ENCODE measurements at regions not wholly inside any gene's neighbourhood (a gene's known extent, or its start where the extent isn't known, plus 50 kb on each side); places are given as distances from the start of the nearest gene placed in this dataset.

DNA sequence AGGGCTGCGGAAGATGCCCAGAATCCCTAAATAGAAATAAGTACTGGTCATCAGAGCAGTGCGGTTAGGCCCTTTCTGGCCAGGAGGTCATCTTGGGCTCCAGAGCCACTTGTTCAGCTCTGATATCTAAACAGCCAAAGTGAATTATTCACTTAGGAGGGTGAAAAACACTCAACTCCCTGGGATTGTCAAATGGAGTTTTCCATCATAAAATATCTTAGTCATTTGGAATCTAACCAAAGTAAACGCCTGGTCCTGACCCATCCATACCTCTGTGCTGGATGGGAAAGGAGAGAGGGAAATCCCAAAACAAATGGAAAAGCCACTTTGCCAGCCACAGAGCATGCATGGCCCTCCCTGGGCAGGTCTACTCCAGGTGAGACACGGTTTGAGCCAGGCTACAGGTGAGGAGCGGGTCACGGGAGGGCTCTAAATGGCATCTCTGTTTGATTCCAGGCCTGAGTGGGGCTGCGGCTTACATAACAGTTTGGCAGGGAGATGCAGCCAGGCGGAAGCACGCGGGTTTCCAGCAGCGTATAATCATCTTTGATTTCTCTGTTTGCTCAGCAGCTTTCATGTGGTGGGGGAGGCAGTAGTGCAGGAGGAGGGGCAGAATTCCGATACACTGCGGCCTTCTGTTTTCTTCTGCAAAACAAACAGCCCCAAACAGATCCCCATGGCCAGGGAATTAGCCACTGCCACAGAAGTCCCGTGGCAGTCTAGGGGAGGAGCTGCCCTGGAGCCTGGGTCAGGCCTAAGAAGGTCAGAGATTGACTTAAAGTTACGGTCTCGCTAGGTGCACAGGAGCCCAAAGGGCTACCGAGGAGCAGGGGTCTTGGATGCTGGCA is 59.1 kb upstream of the ZNF648 start (continued):
- TF ChIP-seq, protein P1, sequence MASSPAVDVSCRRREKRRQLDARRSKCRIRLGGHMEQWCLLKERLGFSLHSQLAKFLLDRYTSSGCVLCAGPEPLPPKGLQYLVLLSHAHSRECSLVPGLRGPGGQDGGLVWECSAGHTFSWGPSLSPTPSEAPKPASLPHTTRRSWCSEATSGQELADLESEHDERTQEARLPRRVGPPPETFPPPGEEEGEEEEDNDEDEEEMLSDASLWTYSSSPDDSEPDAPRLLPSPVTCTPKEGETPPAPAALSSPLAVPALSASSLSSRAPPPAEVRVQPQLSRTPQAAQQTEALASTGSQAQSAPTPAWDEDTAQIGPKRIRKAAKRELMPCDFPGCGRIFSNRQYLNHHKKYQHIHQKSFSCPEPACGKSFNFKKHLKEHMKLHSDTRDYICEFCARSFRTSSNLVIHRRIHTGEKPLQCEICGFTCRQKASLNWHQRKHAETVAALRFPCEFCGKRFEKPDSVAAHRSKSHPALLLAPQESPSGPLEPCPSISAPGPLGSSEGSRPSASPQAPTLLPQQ (tag by site-specific recombination; IDR thresholded peaks at IDR 0.05), result peak; percentile 53; the same call in 1 of the 2 replicates
- TF ChIP-seq ZNF785 (tag by site-specific recombination; IDR thresholded peaks at IDR 0.05) (no peak), ZNF596 (tag by site-specific recombination; IDR thresholded peaks at IDR 0.05) (no peak), ZNF239 (tag by site-specific recombination; IDR thresholded peaks at IDR 0.05) (no peak), ZSCAN23 (tag by site-specific recombination; IDR thresholded peaks at IDR 0.05) (no peak), ZNF658 (tag by site-specific recombination; IDR thresholded peaks at IDR 0.05) (no peak), ZNF114 (tag by site-specific recombination; IDR thresholded peaks at IDR 0.05) (no peak), ZFP69B (tag by site-specific recombination; IDR thresholded peaks at IDR 0.05) (no peak), ZNF416 (tag by site-specific recombination; IDR thresholded peaks at IDR 0.05) (no peak), ZFP37 (tag by site-specific recombination; IDR thresholded peaks at IDR 0.05) (no peak), HOXD13 (CRISPR knock-in tag; IDR thresholded peaks at IDR 0.05; ENCODE audit: borderline replicate concordance) (no peak), ZNF302 (tag by site-specific recombination; IDR thresholded peaks at IDR 0.05; ENCODE audit: low read depth) (no peak), ZNF677 (tag by site-specific recombination; IDR thresholded peaks at IDR 0.05) (no peak), BCL11B (tag by site-specific recombination; IDR thresholded peaks at IDR 0.05; ENCODE audit: low read depth) (no peak), GLIS1 (tag by site-specific recombination; IDR thresholded peaks at IDR 0.05) (peak; percentile 79), ZNF157 (tag by site-specific recombination; IDR thresholded peaks at IDR 0.05) (no peak), ZNF140 (tag by site-specific recombination; IDR thresholded peaks at IDR 0.05) (no peak), ZNF155 (tag by site-specific recombination; IDR thresholded peaks at IDR 0.05) (no peak), ZNF626 (tag by site-specific recombination; IDR thresholded peaks at IDR 0.05) (no peak), ZNF664 (tag by site-specific recombination; IDR thresholded peaks at IDR 0.05) (no peak), SP3 (tag by site-specific recombination; IDR thresholded peaks at IDR 0.05) (no peak), ZNF175 (tag by site-specific recombination; IDR thresholded peaks at IDR 0.05) (no peak)
- TF ChIP-seq, protein P2, sequence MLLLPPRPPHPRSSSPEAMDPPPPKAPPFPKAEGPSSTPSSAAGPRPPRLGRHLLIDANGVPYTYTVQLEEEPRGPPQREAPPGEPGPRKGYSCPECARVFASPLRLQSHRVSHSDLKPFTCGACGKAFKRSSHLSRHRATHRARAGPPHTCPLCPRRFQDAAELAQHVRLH (tag by site-specific recombination; IDR thresholded peaks at IDR 0.05), result no peak
- TF ChIP-seq, protein P3, sequence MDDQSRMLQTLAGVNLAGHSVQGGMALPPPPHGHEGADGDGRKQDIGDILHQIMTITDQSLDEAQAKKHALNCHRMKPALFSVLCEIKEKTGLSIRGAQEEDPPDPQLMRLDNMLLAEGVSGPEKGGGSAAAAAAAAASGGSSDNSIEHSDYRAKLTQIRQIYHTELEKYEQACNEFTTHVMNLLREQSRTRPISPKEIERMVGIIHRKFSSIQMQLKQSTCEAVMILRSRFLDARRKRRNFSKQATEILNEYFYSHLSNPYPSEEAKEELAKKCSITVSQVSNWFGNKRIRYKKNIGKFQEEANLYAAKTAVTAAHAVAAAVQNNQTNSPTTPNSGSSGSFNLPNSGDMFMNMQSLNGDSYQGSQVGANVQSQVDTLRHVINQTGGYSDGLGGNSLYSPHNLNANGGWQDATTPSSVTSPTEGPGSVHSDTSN (CRISPR knock-in tag; IDR thresholded peaks at IDR 0.05), result no peak
- TF ChIP-seq, protein P4, sequence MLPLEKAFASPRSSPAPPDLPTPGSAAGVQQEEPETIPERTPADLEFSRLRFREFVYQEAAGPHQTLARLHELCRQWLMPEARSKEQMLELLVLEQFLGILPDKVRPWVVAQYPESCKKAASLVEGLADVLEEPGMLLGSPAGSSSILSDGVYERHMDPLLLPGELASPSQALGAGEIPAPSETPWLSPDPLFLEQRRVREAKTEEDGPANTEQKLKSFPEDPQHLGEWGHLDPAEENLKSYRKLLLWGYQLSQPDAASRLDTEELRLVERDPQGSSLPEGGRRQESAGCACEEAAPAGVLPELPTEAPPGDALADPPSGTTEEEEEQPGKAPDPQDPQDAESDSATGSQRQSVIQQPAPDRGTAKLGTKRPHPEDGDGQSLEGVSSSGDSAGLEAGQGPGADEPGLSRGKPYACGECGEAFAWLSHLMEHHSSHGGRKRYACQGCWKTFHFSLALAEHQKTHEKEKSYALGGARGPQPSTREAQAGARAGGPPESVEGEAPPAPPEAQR (tag by site-specific recombination; IDR thresholded peaks at IDR 0.05), result no peak
- TF ChIP-seq, protein P5, sequence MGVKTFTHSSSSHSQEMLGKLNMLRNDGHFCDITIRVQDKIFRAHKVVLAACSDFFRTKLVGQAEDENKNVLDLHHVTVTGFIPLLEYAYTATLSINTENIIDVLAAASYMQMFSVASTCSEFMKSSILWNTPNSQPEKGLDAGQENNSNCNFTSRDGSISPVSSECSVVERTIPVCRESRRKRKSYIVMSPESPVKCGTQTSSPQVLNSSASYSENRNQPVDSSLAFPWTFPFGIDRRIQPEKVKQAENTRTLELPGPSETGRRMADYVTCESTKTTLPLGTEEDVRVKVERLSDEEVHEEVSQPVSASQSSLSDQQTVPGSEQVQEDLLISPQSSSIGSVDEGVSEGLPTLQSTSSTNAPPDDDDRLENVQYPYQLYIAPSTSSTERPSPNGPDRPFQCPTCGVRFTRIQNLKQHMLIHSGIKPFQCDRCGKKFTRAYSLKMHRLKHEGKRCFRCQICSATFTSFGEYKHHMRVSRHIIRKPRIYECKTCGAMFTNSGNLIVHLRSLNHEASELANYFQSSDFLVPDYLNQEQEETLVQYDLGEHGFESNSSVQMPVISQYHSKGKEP (tag by site-specific recombination; IDR thresholded peaks at IDR 0.05), result peak; percentile 69
- TF ChIP-seq, protein P6, sequence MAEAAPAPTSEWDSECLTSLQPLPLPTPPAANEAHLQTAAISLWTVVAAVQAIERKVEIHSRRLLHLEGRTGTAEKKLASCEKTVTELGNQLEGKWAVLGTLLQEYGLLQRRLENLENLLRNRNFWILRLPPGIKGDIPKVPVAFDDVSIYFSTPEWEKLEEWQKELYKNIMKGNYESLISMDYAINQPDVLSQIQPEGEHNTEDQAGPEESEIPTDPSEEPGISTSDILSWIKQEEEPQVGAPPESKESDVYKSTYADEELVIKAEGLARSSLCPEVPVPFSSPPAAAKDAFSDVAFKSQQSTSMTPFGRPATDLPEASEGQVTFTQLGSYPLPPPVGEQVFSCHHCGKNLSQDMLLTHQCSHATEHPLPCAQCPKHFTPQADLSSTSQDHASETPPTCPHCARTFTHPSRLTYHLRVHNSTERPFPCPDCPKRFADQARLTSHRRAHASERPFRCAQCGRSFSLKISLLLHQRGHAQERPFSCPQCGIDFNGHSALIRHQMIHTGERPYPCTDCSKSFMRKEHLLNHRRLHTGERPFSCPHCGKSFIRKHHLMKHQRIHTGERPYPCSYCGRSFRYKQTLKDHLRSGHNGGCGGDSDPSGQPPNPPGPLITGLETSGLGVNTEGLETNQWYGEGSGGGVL (tag by site-specific recombination; IDR thresholded peaks at IDR 0.05), result peak; percentile 52
- TF ChIP-seq, protein P7, sequence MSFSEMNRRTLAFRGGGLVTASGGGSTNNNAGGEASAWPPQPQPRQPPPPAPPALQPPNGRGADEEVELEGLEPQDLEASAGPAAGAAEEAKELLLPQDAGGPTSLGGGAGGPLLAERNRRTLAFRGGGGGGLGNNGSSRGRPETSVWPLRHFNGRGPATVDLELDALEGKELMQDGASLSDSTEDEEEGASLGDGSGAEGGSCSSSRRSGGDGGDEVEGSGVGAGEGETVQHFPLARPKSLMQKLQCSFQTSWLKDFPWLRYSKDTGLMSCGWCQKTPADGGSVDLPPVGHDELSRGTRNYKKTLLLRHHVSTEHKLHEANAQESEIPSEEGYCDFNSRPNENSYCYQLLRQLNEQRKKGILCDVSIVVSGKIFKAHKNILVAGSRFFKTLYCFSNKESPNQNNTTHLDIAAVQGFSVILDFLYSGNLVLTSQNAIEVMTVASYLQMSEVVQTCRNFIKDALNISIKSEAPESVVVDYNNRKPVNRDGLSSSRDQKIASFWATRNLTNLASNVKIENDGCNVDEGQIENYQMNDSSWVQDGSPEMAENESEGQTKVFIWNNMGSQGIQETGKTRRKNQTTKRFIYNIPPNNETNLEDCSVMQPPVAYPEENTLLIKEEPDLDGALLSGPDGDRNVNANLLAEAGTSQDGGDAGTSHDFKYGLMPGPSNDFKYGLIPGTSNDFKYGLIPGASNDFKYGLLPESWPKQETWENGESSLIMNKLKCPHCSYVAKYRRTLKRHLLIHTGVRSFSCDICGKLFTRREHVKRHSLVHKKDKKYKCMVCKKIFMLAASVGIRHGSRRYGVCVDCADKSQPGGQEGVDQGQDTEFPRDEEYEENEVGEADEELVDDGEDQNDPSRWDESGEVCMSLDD (tag by site-specific recombination; IDR thresholded peaks at IDR 0.05), result no peak
- TF ChIP-seq, protein P8, sequence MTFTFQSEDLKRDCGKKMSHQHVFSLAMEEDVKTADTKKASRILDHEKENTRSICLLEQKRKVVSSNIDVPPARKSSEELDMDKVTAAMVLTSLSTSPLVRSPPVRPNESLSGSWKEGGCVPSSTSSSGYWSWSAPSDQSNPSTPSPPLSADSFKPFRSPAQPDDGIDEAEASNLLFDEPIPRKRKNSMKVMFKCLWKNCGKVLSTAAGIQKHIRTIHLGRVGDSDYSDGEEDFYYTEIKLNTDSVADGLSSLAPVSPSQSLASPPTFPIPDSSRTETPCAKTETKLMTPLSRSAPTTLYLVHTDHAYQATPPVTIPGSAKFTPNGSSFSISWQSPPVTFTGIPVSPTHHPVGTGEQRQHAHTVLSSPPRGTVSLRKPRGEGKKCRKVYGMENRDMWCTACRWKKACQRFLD (tag by site-specific recombination; IDR thresholded peaks at IDR 0.05), result no peak

All from HEK293 (cell line).